CD4-positive, alpha-beta T cell treated with Interleukin-17A for 1 hour (primary cell): ENCODE measurements at regions not wholly inside any gene's neighbourhood (a gene's known extent, or its start where the extent isn't known, plus 50 kb on each side); places are given as distances from the start of the nearest gene placed in this dataset.

Experiments
- DNase-seq: peaks from one replicate; pipeline ENCODE4 v3.0.0-alpha.2; 2020

DNA sequence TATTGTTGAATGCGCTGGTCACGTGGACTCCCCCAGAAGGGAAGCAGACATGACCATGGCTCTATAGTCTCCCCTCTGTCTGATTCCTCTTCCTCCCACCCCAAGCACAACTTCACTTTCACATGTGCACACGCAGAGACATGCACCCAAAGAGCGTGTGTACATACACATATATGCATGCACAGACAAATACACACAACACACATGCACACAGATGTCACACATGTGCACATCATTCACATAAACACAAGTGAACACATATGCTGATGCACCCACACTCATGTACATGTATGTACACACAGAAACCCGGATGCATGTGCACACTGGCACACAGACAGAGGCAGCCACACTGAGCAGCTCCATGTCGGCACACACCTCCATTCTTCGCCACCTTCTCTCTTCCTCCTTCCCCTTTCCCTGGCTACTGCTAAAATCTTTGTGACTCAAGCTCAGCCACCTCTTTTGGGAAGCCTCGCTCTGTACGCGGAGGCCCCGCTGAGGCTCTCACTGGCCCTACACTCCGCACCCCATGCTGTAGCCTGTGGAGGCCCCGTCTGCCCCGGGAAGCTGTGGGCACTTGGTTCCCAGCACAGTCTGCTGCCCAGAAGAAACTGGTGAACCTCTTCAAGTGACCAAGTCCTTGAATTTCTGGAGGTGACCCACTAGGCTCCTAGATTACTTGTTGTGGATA is 101.6 kb upstream of the TEX51 start:
- no peak for DNase-seq

DNA sequence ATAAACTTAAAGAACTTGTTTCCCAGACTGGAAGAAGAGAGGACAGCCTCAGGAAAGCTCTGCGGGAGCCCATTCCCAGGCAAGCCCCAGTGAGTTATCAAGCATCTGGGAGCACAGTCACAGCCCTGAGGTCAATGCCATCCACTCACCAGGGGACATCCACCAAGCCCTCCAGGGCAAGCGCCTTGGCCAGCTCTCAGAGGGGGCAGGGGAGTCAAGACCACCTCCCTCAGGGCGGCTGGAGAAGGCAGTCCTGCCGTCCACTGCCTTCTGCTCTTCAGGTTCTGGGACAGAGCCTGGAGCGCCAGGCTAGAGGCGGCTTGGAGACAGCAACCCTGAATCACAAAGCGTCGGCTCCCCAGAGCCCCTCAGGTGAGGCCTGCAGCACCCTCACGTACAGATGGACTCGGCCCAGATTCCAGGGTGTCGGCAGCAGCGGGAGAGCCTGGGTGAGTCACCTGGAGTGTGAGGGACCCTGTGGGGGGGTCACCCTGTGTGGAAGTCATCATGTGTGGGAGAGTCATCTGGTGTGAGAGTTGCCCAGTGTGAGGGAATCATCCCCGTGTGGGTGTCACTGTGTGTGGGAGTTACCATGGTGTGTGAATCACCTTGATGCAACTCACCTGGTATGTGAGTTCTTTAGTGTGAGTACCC is 100.9 kb upstream of the TEX51 start:
- no peak for DNase-seq

DNA sequence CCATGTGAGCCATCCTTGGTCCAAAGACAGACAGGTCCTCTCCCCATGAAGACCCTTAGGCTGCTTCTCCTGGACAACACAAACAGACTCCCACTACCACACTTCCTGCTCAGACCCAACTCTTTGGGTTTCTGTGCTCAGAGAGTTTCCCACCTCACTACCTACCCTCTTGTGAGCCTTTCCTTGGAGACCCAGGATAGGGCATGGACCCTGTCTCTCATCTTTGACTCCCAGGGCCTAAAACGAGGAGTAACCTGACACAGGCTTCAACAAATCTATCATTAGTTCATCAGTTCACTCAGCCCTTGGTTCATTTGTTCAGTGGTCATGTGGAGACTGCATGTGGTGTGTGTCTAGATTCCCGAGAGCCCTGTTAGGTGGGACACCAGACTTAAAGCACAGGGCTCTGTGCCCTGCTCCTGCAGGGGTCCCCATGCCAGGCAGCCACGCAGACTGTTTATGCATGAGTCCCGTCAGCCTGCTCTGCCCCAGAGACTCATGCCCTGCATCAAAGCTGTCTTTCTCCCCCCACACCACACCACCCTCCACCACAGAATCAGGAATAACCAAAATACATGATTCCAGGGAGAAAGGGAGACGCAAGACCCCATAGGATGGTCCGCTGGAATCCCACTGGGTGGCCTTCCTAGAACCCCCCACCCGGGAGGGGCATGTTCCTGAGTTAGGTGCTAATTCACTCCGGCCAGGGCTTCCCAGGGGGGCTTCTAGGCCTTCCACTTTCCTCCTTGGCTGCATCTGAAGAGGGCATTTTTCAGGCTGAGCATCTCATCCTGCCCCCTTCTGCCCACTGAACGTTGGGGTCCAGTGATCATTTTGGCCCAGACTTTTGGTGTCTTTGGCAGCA is 100.2 kb upstream of the TEX51 start:
- DNase-seq = no peak

- no peak for DNase-seq
Measured at GRCh38 chr2:126799301-126799700, 99.4 kb upstream of the TEX51 start.

DNA sequence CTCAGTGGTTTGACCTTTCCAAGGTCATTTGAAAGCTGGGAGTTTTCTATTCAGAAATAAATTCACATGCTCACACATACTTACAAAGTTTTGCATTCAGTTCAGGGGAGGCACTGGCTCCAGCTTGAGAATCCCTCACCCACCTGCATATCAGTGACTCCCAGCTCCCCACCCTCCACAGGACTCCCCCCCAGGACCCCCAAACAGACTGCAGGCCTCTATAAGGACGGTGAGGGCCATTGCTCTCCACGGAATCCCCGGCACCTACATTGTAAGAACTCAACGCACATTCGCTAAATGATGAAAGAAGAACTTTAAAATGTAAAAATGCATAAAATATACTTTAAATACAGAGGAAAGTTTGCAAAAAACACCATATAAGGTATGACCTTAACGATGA is 97.2 kb upstream of the TEX51 start:
- DNase-seq = no peak

DNA sequence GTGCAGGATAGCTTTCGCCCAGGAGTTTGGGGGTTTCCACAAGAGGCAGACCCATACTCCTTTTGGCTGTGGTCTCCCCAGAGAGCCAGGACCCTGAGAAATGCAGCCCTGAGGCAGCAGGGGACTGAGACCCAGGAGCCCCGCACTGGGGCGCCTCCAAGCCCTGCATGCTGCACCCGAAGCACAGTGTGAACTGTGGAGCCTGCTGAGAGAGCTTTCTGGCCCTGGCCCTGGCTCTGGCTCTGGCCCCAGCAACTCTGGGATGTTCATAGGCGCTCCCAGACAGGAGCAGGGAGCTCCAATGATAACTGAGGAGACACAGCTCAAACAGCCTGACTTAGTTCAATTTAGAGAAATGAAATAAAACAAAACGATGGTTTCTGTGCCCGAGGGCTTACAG is 96.4 kb upstream of the TEX51 start:
- no peak for DNase-seq

DNA sequence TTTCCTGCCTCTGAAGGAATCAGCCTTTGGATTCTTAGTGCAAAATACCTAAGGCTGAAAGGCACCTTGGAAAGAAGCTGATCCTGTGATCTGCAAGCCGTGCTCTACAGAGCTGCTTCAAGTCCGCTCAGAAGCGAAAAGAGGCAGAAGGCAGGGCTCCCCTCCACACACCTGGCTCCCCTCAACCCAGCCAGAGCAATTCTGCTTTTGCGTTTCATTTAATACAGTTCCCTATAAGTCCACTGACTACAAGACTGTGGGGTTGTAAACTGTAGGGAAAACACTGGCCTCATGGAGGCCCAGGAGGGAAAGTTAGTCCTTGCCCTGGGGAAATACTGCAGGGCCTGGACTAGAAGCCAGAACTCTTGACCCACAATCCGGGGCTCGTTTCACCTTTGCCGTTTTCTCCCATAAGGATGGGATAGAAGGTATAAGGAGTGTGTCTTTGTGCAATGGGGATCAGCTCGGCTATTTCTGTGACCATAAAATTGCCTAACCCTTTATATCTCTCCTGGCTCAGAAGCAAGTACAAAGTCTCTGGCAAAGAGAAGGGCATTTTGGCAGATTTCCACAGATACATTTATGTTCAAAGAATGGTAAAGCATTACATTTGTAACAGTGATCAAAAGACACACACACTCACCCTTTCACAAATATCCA is 95.8 kb upstream of the TEX51 start:
- no peak for DNase-seq

- DNase-seq = no peak
Measured at GRCh38 chr2:126803434-126803775, 95.3 kb upstream of the TEX51 start.

GRCh38 chr2:126804347-126804746 is 94.3 kb upstream of the TEX51 start:
- DNase-seq = no peak

DNA sequence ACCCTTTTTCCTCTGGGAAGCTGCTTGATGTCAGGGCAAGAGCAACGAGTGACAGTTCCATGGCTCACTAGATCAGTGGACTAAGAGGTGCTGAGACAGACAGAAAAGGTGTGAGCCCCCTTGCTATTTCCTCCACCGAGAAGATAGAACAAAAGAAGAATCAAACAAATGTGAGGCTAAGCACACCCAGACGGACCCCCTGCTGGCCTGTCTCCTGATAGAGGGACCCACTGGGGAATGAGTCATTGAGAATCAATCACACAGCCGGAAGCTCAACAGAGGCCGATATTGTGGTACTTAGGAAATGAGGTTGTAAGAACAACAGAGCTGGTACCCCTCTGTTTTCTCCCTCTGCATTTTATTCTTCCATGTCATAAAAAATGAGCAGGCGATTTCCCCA is 89.8 kb upstream of the TEX51 start:
- no peak for DNase-seq

GRCh38 chr2:126809340-126809739 is 89.3 kb upstream of the TEX51 start:
- no peak for DNase-seq

DNA sequence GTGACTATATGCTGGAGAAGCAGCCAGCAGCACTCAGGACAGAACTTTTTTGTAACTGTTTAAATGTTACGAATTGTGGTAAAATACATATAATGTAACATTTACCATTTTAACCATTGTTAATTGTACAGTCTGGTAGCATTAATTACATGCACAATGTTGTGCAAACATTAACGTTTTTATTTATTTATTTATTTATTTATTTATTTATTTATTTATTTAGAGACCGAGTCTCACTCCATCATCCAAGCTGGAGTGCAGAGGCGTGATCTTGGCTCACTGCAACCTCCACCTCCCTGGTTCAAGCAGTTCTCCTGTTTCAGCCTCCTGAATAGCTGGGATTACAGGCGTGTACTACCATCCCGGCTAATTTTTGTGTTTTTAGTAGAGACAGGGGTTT is 88.7 kb upstream of the TEX51 start:
- no peak for DNase-seq

DNA sequence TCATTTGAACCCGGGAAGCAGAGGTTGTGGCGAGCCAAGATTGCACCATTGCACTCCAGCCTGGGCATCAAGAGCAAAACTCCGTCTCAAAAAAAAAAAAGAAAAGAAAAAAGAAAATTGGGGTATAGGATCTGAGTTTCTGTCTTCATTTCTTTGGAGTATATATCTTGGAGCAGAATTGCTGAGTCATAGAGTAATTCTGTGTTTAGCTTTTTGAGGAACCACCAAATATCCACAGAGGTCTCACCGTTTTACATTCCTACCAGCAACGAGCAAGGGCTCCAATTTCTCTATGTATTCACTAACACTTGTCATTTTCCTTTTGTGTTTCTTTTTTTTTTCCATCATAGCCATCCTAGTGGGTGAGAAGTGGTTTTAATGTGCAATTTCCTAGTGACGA is 87.6 kb upstream of the TEX51 start:
- no peak for DNase-seq

DNA sequence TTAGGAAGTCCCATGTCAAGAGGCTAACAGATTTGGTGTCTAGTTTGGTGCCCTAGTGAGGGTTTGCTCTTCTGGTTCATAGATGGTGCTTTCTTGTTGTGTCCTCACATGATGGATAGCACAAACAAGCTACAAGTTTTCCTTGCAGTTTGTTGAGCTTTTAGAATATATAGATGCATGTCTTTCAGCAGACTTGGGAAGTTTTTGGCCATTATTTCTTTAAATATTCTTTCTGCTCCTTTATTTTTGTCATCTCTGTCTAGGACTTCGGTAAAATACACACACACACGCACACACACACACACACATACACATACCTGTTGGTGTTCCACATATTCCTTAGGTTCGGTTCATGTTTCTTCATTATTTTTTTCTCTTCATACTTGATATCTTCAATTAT is 81.5 kb upstream of the TEX51 start:
- no peak for DNase-seq

DNA sequence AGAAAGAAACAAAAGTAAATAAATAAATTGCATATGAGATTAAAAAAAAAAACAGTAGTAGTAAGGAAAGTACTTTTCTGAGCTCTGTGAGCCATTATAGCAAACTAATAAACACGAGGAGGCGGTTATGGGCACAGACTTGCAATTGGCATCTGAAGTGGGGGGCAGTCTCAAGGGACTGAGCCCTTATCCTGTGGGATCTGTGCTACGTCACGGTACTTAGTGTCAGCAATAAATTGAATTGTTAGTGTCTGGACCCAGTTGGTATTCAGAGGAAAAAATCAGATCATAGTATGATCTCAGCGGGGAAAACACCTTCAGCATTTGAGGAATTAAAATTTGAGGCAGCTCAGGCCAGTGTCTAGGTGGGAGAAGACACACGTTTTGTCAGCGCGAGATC is 76.6 kb upstream of the TEX51 start:
- no peak for DNase-seq

GRCh38 chr2:126822921-126823320 is 75.8 kb upstream of the TEX51 start:
- no peak for DNase-seq

DNA sequence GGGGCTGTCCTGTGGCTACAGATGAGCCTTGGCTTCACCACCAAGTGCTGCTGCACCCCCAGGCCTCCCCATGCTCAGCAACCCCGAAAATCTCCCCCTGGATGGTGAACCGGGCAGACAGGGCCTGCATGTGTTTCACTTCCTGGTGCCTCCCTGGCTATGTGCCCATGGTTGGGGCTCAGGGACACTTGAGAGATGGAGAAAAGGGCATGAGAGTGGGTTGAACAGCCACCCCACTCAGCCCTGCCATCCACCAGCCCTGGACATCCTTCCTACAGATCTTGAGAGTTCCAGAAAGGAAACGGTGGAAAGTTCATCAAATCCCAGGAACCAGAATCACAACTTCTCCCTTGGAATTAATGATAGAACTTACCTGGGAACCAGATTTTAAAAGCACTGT is 74.7 kb upstream of the TEX51 start:
- DNase-seq = no peak

DNA sequence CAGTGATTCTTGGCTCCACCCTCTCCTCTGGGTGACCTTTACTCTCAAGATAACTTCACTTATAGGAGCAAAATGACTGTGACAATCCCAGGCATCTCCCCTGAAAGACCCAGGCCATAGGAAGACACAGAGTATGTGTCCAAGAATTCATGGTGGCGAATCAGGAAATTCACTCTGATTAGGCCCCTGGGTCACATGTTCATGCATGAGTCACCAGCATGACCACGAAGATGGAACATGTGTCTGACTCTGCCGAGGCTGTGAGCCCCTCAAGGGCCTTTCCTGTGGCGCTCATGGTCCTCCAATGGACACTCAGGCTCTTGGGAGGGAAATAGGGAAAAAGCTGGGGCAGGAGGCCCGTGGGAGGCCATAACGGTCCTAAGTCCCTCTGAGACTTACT is 74.0 kb upstream of the TEX51 start:
- no peak for DNase-seq

DNA sequence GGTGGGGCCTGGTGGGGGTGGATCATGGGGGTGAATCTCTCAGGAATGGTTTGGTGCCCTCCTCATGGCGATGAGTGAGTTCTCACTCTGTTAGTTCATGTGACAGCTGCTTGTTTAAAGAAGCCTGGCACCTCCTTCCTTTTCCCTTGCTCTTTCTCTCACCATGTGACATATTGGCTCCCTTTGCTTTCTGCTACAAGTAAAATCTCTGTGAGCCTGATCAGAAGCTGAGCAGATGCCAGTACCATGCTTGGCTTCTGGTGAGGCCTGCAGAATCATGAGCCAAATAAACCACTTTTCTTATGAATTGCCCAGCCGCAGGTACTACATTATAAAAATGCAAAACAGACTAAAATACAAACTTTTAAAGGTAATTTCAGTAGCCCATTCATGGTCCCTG is 73.4 kb upstream of the TEX51 start:
- DNase-seq = no peak

GRCh38 chr2:126826491-126826890 is 72.2 kb upstream of the TEX51 start:
- DNase-seq = no peak

DNA sequence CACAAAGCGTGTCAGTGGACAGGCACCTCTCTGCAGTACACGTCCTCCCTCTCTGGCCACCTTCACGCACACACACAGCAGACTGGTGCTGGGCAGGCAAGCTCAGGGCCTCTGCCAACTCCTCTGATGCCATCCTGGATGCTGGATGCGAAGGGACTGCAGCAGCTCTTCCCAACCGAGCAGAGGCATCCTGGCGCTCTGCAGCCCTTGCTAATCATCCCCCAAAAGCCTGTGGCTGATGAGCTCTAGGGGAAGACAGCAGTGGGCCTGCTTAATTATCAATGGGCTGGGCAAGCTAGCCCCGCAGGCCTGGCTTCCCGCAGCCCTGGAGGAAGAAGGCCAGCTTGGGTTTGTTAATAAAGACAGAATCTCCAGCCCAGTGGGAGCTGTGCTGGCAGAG is 71.3 kb upstream of the TEX51 start:
- no peak for DNase-seq

GRCh38 chr2:126828051-126828450 is 70.6 kb upstream of the TEX51 start:
- no peak for DNase-seq

- DNase-seq = no peak
Measured at GRCh38 chr2:126828491-126828890, 70.2 kb upstream of the TEX51 start.
